CD8-positive, alpha-beta memory T cell (primary cell): ENCODE measurements at regions not wholly inside any gene's neighbourhood (a gene's known extent, or its start where the extent isn't known, plus 50 kb on each side); places are given as distances from the start of the nearest gene placed in this dataset.
"Not testable (repeated sequence)": the region's sequence is repeated elsewhere in the genome, so short reads cannot be mapped to it uniquely, and the experiment has no call there.

Experiments
- CTCF ChIA-PET: fragments of 350-600 bp; sonication (Branson Sonifier 250); formaldehyde crosslinking; loops from one replicate; lab custom pipeline; 2021; ENCODE audit warnings: antibody characterized with exemption; lab: Charles Lee
- POLR2A ChIA-PET: fragments of 350-600 bp; sonication (Branson Sonifier 250); formaldehyde crosslinking; loops from one replicate; lab custom pipeline; 2021; ENCODE audit warnings: antibody characterized with exemption; lab: Charles Lee
- DNase-seq, 5 donors: peaks; one replicate each; pipeline versions ENCODE4 v3.0.0 to v3.0.0-alpha.2; 2020 to 2022; ENCODE audit warnings: mixed read lengths in 1 of 5
- H3K27ac ChIP-seq: one replicate; pipeline ENCODE4 v1.7.0; 2013; ENCODE audit warnings: low read depth, mild to moderate bottlenecking, low read length, moderate library complexity
- H3K27me3 ChIP-seq: 2 replicates; pipeline ENCODE4 v1.7.0; 2013; ENCODE audit warnings: low read length, mild to moderate bottlenecking; ENCODE audit not compliant: insufficient read depth, poor library complexity, severe bottlenecking
- H3K36me3 ChIP-seq: 2 replicates; pipeline ENCODE4 v1.7.0; 2013; ENCODE audit warnings: mild to moderate bottlenecking, low read length, moderate library complexity; ENCODE audit not compliant: insufficient read depth
- H3K4me1 ChIP-seq: 2 replicates; pipeline ENCODE4 v1.7.0; 2013; ENCODE audit warnings: mild to moderate bottlenecking, low read length, moderate library complexity; ENCODE audit not compliant: insufficient read depth
- H3K4me3 ChIP-seq: 2 replicates; pipeline ENCODE4 v1.7.0; 2013; ENCODE audit warnings: mild to moderate bottlenecking, low read length
- H3K9me3 ChIP-seq: 2 replicates; pipeline ENCODE4 v1.7.0; 2013; ENCODE audit warnings: mild to moderate bottlenecking, low read length
- H3K27ac Mint-ChIP-seq, 8 donors: one replicate each; pipeline ENCODE4 v1.8.0; 2020 to 2021; ENCODE audit warnings: mixed read lengths in 8 of 8, mild to moderate bottlenecking in 6 of 8, inconsistent platforms in 3 of 8, moderate library complexity in 3 of 8
- H3K27me3 Mint-ChIP-seq, 2 donors: one replicate each; pipeline ENCODE4 v1.8.0; 2020 to 2021; ENCODE audit warnings: mixed read lengths in 2 of 2, mild to moderate bottlenecking in 1 of 2, moderate library complexity in 1 of 2
- H3K36me3 Mint-ChIP-seq, 3 donors: one replicate each; pipeline ENCODE4 v1.8.0; 2020 to 2021; ENCODE audit warnings: mixed read lengths in 3 of 3, inconsistent platforms in 1 of 3, mild to moderate bottlenecking in 1 of 3
- H3K4me1 Mint-ChIP-seq, 3 donors: one replicate each; pipeline ENCODE4 v1.8.0; 2020 to 2021; ENCODE audit warnings: mixed read lengths in 3 of 3, inconsistent platforms in 1 of 3, mild to moderate bottlenecking in 1 of 3
- H3K4me3 Mint-ChIP-seq, 7 donors: one replicate each; pipeline ENCODE4 v1.8.0; 2020 to 2021; ENCODE audit warnings: mixed read lengths in 7 of 7, mild to moderate bottlenecking in 6 of 7, moderate library complexity in 4 of 7, inconsistent platforms in 2 of 7
- H3K9me3 Mint-ChIP-seq, 5 donors: one replicate each; pipeline ENCODE4 v1.8.0; 2020 to 2022; ENCODE audit warnings: mixed read lengths in 5 of 5, mild to moderate bottlenecking in 3 of 5, moderate library complexity in 2 of 5, inconsistent platforms in 1 of 5

- Mint-ChIP-seq H3K36me3 (peaks cover 0 to 3% (median 0%) of the 10 kb centered on the region in 3 donors), H3K27ac (no peak overlapping the region), H3K4me3 (no peak overlapping the region), H3K4me1 (no peaks in the 10 kb centered on the region), H3K27me3 (no peaks in the 10 kb centered on the region), H3K9me3 (peaks cover 0 to 22% (median 11%) of the 10 kb centered on the region in 5 donors)
- CTCF ChIA-PET, result no interaction called here
- Histone ChIP-seq H3K4me3 (no peak overlapping the region), H3K4me1 (no peaks in the 10 kb centered on the region), H3K27me3 (no peaks in the 10 kb centered on the region), H3K27ac (no peak overlapping the region), H3K9me3 (no peaks in the 10 kb centered on the region), H3K36me3 (no peaks in the 10 kb centered on the region)
- POLR2A ChIA-PET, result no interaction called here
- DNase-seq, result no peak
Measured at GRCh38 chr14:87617079-87617478, 375.9 kb downstream of the GALC start.

- H3K27me3 Mint-ChIP-seq, result no peaks in the 10 kb centered on the region
- Histone ChIP-seq H3K27ac (no peak overlapping the region), H3K4me3 (no peak overlapping the region), H3K27me3 (no peaks in the 10 kb centered on the region), H3K9me3 (no peaks in the 10 kb centered on the region), H3K4me1 (no peaks in the 10 kb centered on the region), H3K36me3 (no peaks in the 10 kb centered on the region)
- CTCF ChIA-PET, result no interaction called here
- peaks cover 0 to 3% (median 0%) of the 10 kb centered on the region in 3 donors for H3K36me3 Mint-ChIP-seq
- peak in 1 of 5 donors; percentile 0 for DNase-seq
- peaks cover 0 to 12% (median 8%) of the 10 kb centered on the region in 5 donors for H3K9me3 Mint-ChIP-seq
- H3K4me3 Mint-ChIP-seq, result no peak overlapping the region
- no peaks in the 10 kb centered on the region for H3K4me1 Mint-ChIP-seq
- H3K27ac Mint-ChIP-seq, result no peak overlapping the region
- POLR2A ChIA-PET, result no interaction called here
Measured at GRCh38 chr14:87615822-87616679, 376.9 kb downstream of the GALC start.

GRCh38 chr14:87615047-87615446, 377.9 kb downstream of the GALC start:
- H3K4me1 Mint-ChIP-seq, result no peaks in the 10 kb centered on the region
- POLR2A ChIA-PET, result no interaction called here

GRCh38 chr14:87613881-87614280, 379.1 kb downstream of the GALC start:
- Histone ChIP-seq H3K27ac (no peak overlapping the region), H3K36me3 (no peaks in the 10 kb centered on the region), H3K27me3 (no peaks in the 10 kb centered on the region), H3K9me3 (no peaks in the 10 kb centered on the region), H3K4me3 (no peak overlapping the region), H3K4me1 (no peaks in the 10 kb centered on the region)
- H3K4me1 Mint-ChIP-seq, result no peaks in the 10 kb centered on the region
- ChIA-PET POLR2A (no interaction called here), CTCF (no interaction called here)
- H3K4me3 Mint-ChIP-seq, result no peak overlapping the region
- H3K27ac Mint-ChIP-seq, result no peak overlapping the region
- no peaks in the 10 kb centered on the region for H3K27me3 Mint-ChIP-seq
- no peak for DNase-seq
- peaks cover 0 to 3% (median 0%) of the 10 kb centered on the region in 3 donors for H3K36me3 Mint-ChIP-seq
- H3K9me3 Mint-ChIP-seq, result peaks cover 0 to 5% (median 2%) of the 10 kb centered on the region in 5 donors

More at GRCh38 chr14:87615047-87615446, 377.9 kb downstream of the GALC start:
- H3K4me3 ChIP-seq, result no peak overlapping the region
- H3K27me3 ChIP-seq, result no peaks in the 10 kb centered on the region
- DNase-seq, result no peak
- peaks cover 0 to 5% (median 2%) of the 10 kb centered on the region in 5 donors for H3K9me3 Mint-ChIP-seq
- no peaks in the 10 kb centered on the region for H3K9me3 ChIP-seq
- H3K27me3 Mint-ChIP-seq, result no peaks in the 10 kb centered on the region
- H3K4me3 Mint-ChIP-seq, result no peak overlapping the region
- H3K27ac ChIP-seq, result no peak overlapping the region
- CTCF ChIA-PET, result no interaction called here
- no peak overlapping the region for H3K27ac Mint-ChIP-seq
- H3K4me1 ChIP-seq, result no peaks in the 10 kb centered on the region
- H3K36me3 Mint-ChIP-seq, result peaks cover 0 to 3% (median 0%) of the 10 kb centered on the region in 3 donors
- H3K36me3 ChIP-seq, result no peaks in the 10 kb centered on the region

GRCh38 chr14:87607056-87607455, 385.9 kb downstream of the GALC start:
- H3K4me1 ChIP-seq, H3K4me1 Mint-ChIP-seq, H3K36me3 ChIP-seq, POLR2A ChIA-PET, H3K27me3 ChIP-seq, CTCF ChIA-PET, DNase-seq, H3K4me3 Mint-ChIP-seq, H3K27ac Mint-ChIP-seq, H3K9me3 ChIP-seq, H3K27me3 Mint-ChIP-seq, H3K27ac ChIP-seq, H3K4me3 ChIP-seq, H3K36me3 Mint-ChIP-seq: not testable (repeated sequence)
- H3K9me3 Mint-ChIP-seq, result peaks cover 6 to 18% (median 11%) of the 10 kb centered on the region in 5 donors

GRCh38 chr14:87601036-87601435, 391.9 kb downstream of the GALC start:
- Histone ChIP-seq H3K36me3 (no peaks in the 10 kb centered on the region), H3K9me3 (no peaks in the 10 kb centered on the region), H3K27ac (no peak overlapping the region), H3K4me1 (no peaks in the 10 kb centered on the region), H3K4me3 (no peak overlapping the region), H3K27me3 (no peaks in the 10 kb centered on the region)
- Mint-ChIP-seq H3K36me3 (no peaks in the 10 kb centered on the region), H3K4me3 (no peak overlapping the region), H3K27ac (no peak overlapping the region), H3K9me3 (peaks cover 0 to 8% (median 6%) of the 10 kb centered on the region in 5 donors), H3K27me3 (peaks cover 0 to 1% of the 10 kb centered on the region in 2 donors), H3K4me1 (no peaks in the 10 kb centered on the region)
- ChIA-PET CTCF (no interaction called here), POLR2A (no interaction called here)
- DNase-seq, result no peak

GRCh38 chr14:87600240-87600639, 392.7 kb downstream of the GALC start:
- ChIA-PET CTCF (no interaction called here), POLR2A (no interaction called here)
- H3K27me3 Mint-ChIP-seq, result peaks cover 0 to 3% of the 10 kb centered on the region in 2 donors
- H3K27ac ChIP-seq, result no peak overlapping the region
- DNase-seq, result no peak
- no peaks in the 10 kb centered on the region for H3K36me3 ChIP-seq
- no peaks in the 10 kb centered on the region for H3K36me3 Mint-ChIP-seq
- H3K9me3 Mint-ChIP-seq, result peaks cover 0 to 8% (median 3%) of the 10 kb centered on the region in 5 donors
- no peak overlapping the region for H3K4me3 Mint-ChIP-seq
- H3K4me1 Mint-ChIP-seq, result no peaks in the 10 kb centered on the region
- H3K4me1 ChIP-seq, result no peaks in the 10 kb centered on the region
- no peak overlapping the region for H3K4me3 ChIP-seq
- no peak overlapping the region for H3K27ac Mint-ChIP-seq
- no peaks in the 10 kb centered on the region for H3K9me3 ChIP-seq
- H3K27me3 ChIP-seq, result no peaks in the 10 kb centered on the region

- ChIA-PET CTCF (no interaction called here), POLR2A (no interaction called here)
- H3K27ac ChIP-seq, result no peak overlapping the region
- no peak overlapping the region for H3K4me3 ChIP-seq
- Mint-ChIP-seq H3K36me3 (no peaks in the 10 kb centered on the region), H3K27ac (no peak overlapping the region), H3K9me3 (peaks cover 0 to 5% (median 3%) of the 10 kb centered on the region in 5 donors), H3K27me3 (peaks cover 0 to 2% of the 10 kb centered on the region in 2 donors), H3K4me3 (no peak overlapping the region), H3K4me1 (no peaks in the 10 kb centered on the region)
- H3K9me3 ChIP-seq, result no peaks in the 10 kb centered on the region
- H3K27me3 ChIP-seq, result no peaks in the 10 kb centered on the region
- no peaks in the 10 kb centered on the region for H3K4me1 ChIP-seq
- H3K36me3 ChIP-seq, result no peaks in the 10 kb centered on the region
- no peak for DNase-seq
Measured at GRCh38 chr14:87581298-87581697, 411.7 kb downstream of the GALC start.
